Lower leg skin (tissue), 3 donors: ENCODE measurements at regions not wholly inside any gene's neighbourhood (a gene's known extent, or its start where the extent isn't known, plus 50 kb on each side); places are given as distances from the start of the nearest gene placed in this dataset.

Experiments used
- POLR2A ChIP-seq, 2 donors: fragments of 450-650 bp; IDR thresholded peaks; one replicate each; pipeline ENCODE4 v1.6.1; 2016 to 2017; ENCODE audit warnings: antibody characterized with exemption in 2 of 2, mild to moderate bottlenecking in 1 of 2, moderate library complexity in 1 of 2
- TF ChIP-seq, protein P1 (sequence below), 3 donors: fragments of 450-650 bp; IDR thresholded peaks; one replicate each; pipeline ENCODE4 v1.5.1; 2016; ENCODE audit warnings: antibody characterized with exemption in 3 of 3, mild to moderate bottlenecking in 3 of 3, moderate library complexity in 2 of 3

DNA sequence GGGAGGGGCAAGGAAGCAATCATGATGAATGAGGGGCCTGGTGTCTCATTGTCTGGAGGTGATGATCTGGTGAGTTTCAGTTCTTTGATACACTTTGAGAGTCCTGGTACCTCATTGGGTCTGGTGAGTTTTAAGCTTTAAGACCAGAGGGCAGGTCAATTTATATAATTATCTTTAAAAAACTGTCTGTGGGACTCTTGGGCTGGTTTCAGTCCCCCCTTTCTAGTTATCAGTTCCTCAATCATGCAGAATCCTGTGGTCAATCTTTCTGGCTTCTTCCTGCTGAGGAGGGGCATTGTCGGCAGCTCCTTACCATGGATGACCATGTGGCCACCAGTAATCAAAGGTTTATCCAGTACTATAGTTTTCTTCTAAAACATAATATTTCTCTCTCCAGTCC, 789.1 kb downstream of the PCDH18 start:
- TF ChIP-seq POLR2A (IDR thresholded peaks at IDR 0.05): no peak
- TF ChIP-seq, protein P1, sequence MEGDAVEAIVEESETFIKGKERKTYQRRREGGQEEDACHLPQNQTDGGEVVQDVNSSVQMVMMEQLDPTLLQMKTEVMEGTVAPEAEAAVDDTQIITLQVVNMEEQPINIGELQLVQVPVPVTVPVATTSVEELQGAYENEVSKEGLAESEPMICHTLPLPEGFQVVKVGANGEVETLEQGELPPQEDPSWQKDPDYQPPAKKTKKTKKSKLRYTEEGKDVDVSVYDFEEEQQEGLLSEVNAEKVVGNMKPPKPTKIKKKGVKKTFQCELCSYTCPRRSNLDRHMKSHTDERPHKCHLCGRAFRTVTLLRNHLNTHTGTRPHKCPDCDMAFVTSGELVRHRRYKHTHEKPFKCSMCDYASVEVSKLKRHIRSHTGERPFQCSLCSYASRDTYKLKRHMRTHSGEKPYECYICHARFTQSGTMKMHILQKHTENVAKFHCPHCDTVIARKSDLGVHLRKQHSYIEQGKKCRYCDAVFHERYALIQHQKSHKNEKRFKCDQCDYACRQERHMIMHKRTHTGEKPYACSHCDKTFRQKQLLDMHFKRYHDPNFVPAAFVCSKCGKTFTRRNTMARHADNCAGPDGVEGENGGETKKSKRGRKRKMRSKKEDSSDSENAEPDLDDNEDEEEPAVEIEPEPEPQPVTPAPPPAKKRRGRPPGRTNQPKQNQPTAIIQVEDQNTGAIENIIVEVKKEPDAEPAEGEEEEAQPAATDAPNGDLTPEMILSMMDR (IDR thresholded peaks at IDR 0.05): no peak
